Naive B cell (primary cell): ENCODE measurements at regions not wholly inside any gene's neighbourhood (a gene's known extent, or its start where the extent isn't known, plus 50 kb on each side); places are given as distances from the start of the nearest gene placed in this dataset.
A peak's percentile ranks its signal among the peaks of the same experiment; 100 is the strongest.

ENCODE experiments used
- ATAC-seq, 2 donors: fragments of 150-1000 bp; cut with Tn5 transposase; 2 replicates each; pipeline ENCODE4 v1.10.0; 2021; ENCODE audit warnings: low read depth in 2 of 2, mild to moderate bottlenecking in 2 of 2, moderate library complexity in 2 of 2
- DNase-seq: peaks from one replicate; pipeline ENCODE4 v3.0.0; 2022
- H3K27ac Mint-ChIP-seq, 6 donors: one replicate each; pipeline ENCODE4 v1.8.0; 2020 to 2022; ENCODE audit warnings: mild to moderate bottlenecking in 6 of 6, mixed read lengths in 6 of 6, moderate library complexity in 5 of 6, inconsistent platforms in 2 of 6
- H3K27me3 Mint-ChIP-seq, 3 donors: one replicate each; pipeline ENCODE4 v1.8.0; 2021 to 2022; ENCODE audit warnings: mixed read lengths in 3 of 3, mild to moderate bottlenecking in 1 of 3
- H3K36me3 Mint-ChIP-seq, 2 donors: one replicate each; pipeline ENCODE4 v1.8.0; 2020 to 2022; ENCODE audit warnings: mixed read lengths in 2 of 2, inconsistent platforms in 1 of 2, mild to moderate bottlenecking in 1 of 2
- H3K4me1 Mint-ChIP-seq, 3 donors: one replicate each; pipeline ENCODE4 v1.8.0; 2020 to 2022; ENCODE audit warnings: mixed read lengths in 3 of 3, inconsistent platforms in 1 of 3, mild to moderate bottlenecking in 1 of 3, moderate library complexity in 1 of 3
- H3K4me3 Mint-ChIP-seq, 8 donors: one replicate each; pipeline ENCODE4 v1.8.0; 2020 to 2022; ENCODE audit warnings: mild to moderate bottlenecking in 8 of 8, mixed read lengths in 8 of 8, moderate library complexity in 8 of 8, inconsistent platforms in 2 of 8
- H3K9me3 Mint-ChIP-seq, 7 donors: one replicate each; pipeline ENCODE4 v1.8.0; 2020 to 2022; ENCODE audit warnings: mixed read lengths in 7 of 7, mild to moderate bottlenecking in 5 of 7, inconsistent platforms in 2 of 7, moderate library complexity in 1 of 7

DNA sequence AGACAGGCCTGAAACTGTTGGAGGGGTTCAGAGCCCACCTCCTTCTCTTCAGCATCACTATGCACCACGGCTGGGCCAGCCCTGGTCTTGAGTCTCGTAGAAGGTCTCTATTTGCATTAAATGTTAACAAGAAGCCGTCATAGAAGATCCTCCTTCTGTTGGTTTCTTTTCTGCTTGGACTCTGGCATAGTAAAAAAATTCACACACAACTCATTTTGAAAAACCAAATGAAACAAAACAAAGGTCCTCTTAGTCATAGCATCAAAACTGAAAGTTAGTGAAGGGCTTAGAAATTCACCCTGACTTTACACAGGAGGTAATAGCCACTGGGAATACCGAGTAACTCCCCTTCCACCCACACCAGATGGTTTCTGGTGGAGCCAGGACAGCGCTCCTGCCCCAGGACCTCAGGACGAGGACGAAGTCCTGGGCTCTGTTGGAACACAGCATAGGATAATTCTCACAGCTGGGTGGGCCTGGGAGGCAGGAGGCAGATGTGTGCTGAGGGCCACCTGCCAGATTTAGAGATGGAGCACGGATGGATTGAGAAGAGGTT, 248.4 kb upstream of the KLF6 start:
- ATAC-seq (no peak), DNase-seq (no peak)
- Mint-ChIP-seq H3K4me3 (peak overlapping the region in 2 of 8 donors; percentile 14 to 45), H3K36me3 (no peaks in the 10 kb centered on the region), H3K27ac (peak overlapping the region in 4 of 6 donors; percentile 27 to 76 (median 46)), H3K4me1 (peaks cover 11 to 29% (median 23%) of the 10 kb centered on the region in 3 donors), H3K9me3 (no peaks in the 10 kb centered on the region), H3K27me3 (no peaks in the 10 kb centered on the region)

DNA sequence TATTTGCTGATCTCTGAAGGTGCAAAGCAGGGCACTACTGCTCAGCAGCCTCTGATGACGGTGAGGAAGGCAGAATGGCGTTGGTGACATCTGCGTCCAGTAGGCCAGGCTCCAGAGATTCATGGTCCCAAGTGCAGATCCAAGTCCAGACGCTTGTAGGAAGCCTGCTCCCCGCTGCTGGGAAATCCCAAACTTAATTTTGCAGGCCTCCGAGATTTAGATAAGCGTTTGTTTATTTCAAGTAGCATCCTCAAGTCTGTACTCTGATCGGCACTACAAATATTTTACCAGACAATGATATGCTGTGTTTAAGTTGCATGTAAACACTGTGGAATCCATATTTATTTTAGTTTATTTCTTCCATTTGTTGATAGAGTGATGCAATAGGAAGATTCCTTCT, 244.9 kb upstream of the KLF6 start:
- no peak for ATAC-seq
- no peaks in the 10 kb centered on the region for H3K27me3 Mint-ChIP-seq
- H3K36me3 Mint-ChIP-seq, result no peaks in the 10 kb centered on the region

DNA sequence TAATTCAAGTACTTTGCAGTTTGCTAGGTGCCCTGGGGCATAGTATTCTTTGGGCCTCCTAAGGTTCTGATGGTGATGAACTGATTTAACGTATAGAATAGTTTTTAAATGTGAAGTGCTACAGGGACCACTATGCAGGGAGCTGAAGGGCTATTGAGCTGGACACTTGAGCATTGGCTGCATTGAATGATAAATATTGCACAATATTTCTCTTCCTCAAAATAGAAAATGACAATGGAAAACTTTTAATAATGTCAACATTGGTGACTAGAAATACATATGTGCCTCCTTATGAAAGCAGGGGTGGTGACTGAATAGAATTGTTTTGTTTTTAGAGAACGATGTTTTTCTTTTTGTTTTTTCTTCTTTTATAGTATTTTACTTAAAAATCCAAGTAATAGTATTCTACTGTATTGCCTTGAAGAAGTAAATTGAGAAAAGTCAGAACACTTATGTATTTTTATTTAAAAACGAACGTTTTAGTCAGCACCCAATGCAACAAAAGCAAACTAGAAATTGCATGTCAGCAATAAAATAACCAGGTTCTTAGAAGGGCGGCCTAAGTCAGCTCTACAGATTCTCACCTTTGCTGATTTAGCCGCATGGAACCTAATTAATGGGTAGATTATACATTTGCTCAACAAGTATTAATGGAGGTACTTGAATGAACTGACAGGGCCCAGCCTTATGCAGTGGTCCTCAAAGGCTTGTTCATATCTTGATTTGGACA, 244.0 kb upstream of the KLF6 start:
- ATAC-seq (no peak), DNase-seq (no peak)
- no peak overlapping the region for H3K27ac Mint-ChIP-seq
- H3K36me3 Mint-ChIP-seq, result no peaks in the 10 kb centered on the region
- H3K9me3 Mint-ChIP-seq, result no peaks in the 10 kb centered on the region
- no peaks in the 10 kb centered on the region for H3K27me3 Mint-ChIP-seq
- no peak overlapping the region for H3K4me3 Mint-ChIP-seq
- H3K4me1 Mint-ChIP-seq, result peaks cover 0 to 10% (median 9%) of the 10 kb centered on the region in 3 donors

More for the DNA sequence above, 244.9 kb upstream of the KLF6 start:
- Mint-ChIP-seq H3K27ac (peak overlapping the region in 1 of 6 donors; percentile 53), H3K4me3 (no peak overlapping the region), H3K9me3 (no peaks in the 10 kb centered on the region), H3K4me1 (peaks cover 3 to 18% (median 16%) of the 10 kb centered on the region in 3 donors)
- DNase-seq, result no peak

DNA sequence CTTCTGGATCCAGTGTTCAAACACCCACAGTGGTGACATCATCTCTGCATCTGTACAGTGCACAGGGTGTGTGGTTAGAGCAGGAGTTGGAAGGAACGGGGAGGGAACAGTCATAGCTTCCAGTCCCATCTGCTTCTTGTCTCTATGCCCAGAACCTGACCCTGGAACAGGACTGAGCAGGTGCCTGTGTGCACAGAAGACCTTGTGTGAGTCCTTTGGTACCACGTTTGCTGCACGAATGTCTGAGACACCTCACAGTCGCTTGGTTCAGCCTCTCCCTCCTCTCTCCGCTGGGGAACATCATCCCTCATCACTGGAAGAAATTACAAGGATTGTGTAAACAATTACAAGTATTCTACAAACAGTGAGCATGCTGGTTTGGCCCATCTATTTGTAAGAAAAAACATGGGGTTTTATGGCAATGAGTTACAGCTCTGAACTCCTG, 243.0 kb upstream of the KLF6 start:
- Mint-ChIP-seq H3K4me3 (peak overlapping the region in 1 of 8 donors; percentile 24), H3K4me1 (peaks cover 0 to 7% (median under 1%) of the 10 kb centered on the region in 3 donors), H3K27me3 (no peaks in the 10 kb centered on the region), H3K9me3 (no peaks in the 10 kb centered on the region), H3K27ac (no peak overlapping the region), H3K36me3 (no peaks in the 10 kb centered on the region)
- no peak for DNase-seq
- ATAC-seq, result no peak

DNA sequence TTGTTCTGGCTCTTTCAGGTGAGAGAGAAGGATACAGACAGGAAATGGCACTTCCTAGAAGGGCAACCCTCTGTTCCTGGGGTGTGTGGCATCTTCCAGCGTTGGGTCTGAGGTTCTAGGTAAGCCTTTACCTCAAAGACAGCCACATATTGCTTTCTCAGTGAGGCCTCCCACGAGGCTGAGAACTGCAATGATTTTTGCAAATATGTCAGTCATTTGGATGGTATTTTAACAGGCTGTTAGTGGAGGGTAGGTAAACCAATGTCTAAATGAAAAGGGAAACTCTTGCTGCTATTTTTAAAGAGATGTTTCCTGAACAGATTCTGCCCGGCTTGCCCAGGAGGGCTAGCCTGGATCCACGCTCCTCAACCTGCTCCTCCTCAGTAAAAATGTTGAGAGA, 240.3 kb upstream of the KLF6 start:
- no peaks in the 10 kb centered on the region for H3K27me3 Mint-ChIP-seq
- peaks cover 0 to 7% (median 0%) of the 10 kb centered on the region in 3 donors for H3K4me1 Mint-ChIP-seq
- DNase-seq, result no peak
- no peak for ATAC-seq
- peaks cover 0 to 6% of the 10 kb centered on the region in 2 donors for H3K36me3 Mint-ChIP-seq
- H3K27ac Mint-ChIP-seq, result peak overlapping the region in 1 of 6 donors; percentile 42
- H3K4me3 Mint-ChIP-seq, result no peak overlapping the region
- H3K9me3 Mint-ChIP-seq, result peaks cover 0 to 5% (median 0%) of the 10 kb centered on the region in 7 donors

DNA sequence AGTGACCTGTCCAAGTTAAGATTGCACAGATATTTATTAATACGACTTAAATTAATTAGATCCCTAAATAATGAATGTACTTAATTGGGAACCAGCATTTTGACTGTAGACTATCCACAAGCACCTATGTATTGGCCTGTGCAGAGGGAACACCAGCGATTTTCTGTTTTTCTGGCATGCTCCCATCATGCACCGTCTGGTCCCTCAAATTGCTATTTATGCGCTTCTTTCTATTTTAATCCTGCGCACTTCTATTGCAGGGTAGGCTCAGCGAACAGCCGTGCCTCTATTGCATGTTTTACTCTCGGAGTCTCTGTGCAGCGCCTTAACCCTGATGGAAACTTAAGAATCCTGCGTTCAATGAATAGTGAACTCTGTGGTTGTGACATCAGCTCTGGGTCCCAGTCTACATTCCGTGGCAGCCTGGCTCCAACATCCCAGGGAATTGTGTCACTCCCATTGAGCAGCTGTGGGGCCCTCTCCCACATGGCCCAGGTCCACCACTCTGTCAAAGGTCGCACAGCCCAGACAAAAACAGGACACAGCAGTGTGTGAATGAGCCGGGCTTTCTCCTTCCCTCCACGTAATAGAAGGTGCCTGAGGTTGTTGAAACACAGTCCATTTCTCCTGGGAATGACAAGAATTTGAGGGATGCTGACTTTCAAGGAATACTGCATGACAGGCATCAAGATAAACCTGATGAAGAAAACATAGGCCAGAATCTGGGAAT, 239.7 kb upstream of the KLF6 start:
- H3K27me3 Mint-ChIP-seq, result no peaks in the 10 kb centered on the region
- H3K36me3 Mint-ChIP-seq, result peaks cover 0 to 6% of the 10 kb centered on the region in 2 donors
- H3K27ac Mint-ChIP-seq, result peak overlapping the region in 2 of 6 donors; percentile 42 to 45
- ATAC-seq (no peak), DNase-seq (no peak)
- peak overlapping the region in 1 of 8 donors; percentile 26 for H3K4me3 Mint-ChIP-seq
- peaks cover 0 to 7% (median 0%) of the 10 kb centered on the region in 3 donors for H3K4me1 Mint-ChIP-seq
- H3K9me3 Mint-ChIP-seq, result peaks cover 0 to 5% (median 0%) of the 10 kb centered on the region in 7 donors

DNA sequence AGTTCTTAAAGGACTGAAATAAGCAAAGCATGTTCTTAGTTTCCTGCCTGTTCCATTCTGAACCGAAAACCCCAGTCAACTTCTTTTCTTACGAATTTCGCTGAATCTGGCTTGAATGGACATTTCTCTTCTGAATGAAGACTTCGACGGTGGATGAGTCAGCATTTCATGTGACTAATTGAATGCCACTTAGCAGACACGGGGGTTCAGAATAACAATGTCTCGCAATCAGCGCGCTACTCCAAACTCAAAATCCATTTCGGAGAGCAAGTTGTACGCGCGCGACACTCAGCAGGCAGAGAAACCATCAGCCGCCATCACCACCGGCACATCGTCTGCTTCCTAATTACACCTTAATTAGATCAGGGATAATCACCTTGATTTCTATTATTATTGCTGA, 239.0 kb upstream of the KLF6 start:
- peak overlapping the region in 1 of 8 donors; percentile 42 for H3K4me3 Mint-ChIP-seq
- peaks cover 0 to 6% of the 10 kb centered on the region in 2 donors for H3K36me3 Mint-ChIP-seq
- peaks cover 0 to 7% (median 0%) of the 10 kb centered on the region in 3 donors for H3K4me1 Mint-ChIP-seq
- ATAC-seq (no peak), DNase-seq (no peak)
- peaks cover 0 to 5% (median 0%) of the 10 kb centered on the region in 7 donors for H3K9me3 Mint-ChIP-seq
- H3K27ac Mint-ChIP-seq, result no peak overlapping the region
- no peaks in the 10 kb centered on the region for H3K27me3 Mint-ChIP-seq

DNA sequence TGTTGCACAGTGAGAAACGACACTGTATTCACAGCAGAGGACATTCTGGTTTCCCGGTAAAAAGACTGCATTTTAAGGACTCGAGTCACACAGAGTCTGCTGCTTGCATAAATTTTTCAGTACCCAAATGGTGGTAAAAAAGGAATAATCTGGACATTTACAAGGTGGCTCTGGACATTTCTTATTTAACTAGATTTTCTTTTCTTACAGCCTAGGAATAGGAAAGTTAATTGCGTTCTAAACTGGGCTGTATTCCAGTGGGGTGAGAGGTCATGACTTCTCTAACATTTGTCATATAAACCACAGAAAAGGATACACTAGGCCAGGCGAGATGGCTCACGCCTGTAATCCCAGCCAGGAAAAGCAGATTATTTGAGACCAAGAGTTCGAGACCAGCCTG, 237.5 kb upstream of the KLF6 start:
- Mint-ChIP-seq H3K27me3 (no peaks in the 10 kb centered on the region), H3K9me3 (peaks cover 0 to 5% (median 0%) of the 10 kb centered on the region in 7 donors), H3K4me1 (peaks cover 0 to 7% (median 0%) of the 10 kb centered on the region in 3 donors), H3K36me3 (peaks cover 0 to 6% of the 10 kb centered on the region in 2 donors), H3K4me3 (no peak overlapping the region), H3K27ac (no peak overlapping the region)
- ATAC-seq (no peak), DNase-seq (no peak)

DNA sequence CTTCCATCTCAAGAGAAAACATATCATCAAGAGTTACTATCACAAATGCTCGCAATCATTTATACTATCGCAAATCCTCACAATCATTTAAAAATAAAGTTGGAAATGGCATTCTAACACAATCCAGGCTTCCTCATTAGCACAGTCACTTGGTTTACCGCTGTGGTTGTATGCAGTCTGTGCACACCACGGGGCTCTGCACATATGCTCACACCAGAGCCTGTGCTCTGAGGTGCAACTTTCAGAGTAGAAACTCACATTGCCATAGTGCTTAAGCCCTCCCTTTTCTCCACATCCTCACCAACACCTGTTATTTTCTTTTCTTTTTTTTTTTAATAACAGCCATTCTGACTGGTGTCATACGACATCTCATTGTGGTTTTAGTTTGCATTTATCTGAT, 235.6 kb upstream of the KLF6 start:
- H3K27me3 Mint-ChIP-seq, result no peaks in the 10 kb centered on the region
- peaks cover 0 to 7% (median 0%) of the 10 kb centered on the region in 3 donors for H3K4me1 Mint-ChIP-seq
- no peak overlapping the region for H3K4me3 Mint-ChIP-seq
- no peak for DNase-seq
- peaks cover 0 to 5% (median 0%) of the 10 kb centered on the region in 7 donors for H3K9me3 Mint-ChIP-seq
- peaks cover 0 to 6% of the 10 kb centered on the region in 2 donors for H3K36me3 Mint-ChIP-seq
- no peak overlapping the region for H3K27ac Mint-ChIP-seq
- no peak for ATAC-seq

DNA sequence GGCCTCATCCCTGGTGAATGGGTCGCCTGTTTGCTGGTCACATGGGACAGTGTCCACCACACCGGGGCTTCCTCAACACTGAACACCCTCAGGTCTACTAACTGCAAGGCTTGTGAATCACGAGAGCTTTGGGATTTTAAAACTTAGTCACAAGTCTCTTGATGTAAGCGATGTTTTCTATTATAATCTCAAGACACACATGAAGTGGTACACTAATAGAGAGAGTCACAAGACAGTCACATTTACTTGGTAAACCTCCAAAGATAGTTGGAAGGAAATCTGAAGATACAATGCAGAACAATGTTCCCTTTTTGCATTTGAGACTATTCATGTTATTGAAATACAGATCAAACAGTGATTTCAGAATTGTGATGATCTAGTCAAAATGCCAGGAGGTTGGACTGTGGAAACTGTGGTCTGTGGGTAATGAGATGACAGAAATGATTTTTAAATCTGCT, 233.1 kb upstream of the KLF6 start:
- Mint-ChIP-seq H3K4me1 (peaks cover 4 to 9% (median 7%) of the 10 kb centered on the region in 3 donors), H3K4me3 (peak overlapping the region in 1 of 8 donors; percentile 20), H3K36me3 (peaks cover 0 to 6% of the 10 kb centered on the region in 2 donors), H3K9me3 (peaks cover 0 to 5% (median 0%) of the 10 kb centered on the region in 7 donors), H3K27me3 (no peaks in the 10 kb centered on the region), H3K27ac (peak overlapping the region in 3 of 6 donors; percentile 71 to 79 (median 75))
- ATAC-seq (no peak), DNase-seq (no peak)

DNA sequence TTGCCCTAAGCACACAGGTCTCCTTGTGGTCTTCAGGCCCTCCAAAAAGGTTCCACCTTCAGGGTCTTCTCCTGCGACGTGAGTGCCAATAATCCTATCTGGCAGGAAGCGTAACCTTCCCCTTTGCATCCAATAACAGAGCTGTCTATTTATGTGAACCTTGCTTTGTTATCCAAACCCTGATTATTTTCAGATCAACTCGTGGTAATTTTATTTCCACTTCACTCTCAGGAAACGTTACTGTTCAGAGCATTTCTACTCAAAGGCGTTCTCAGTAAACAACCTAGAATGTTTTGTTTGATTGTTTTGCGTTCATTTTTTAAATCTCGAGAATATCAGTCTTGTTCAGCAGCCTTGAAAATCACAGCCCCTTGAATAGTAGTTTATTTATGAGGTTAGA, 232.3 kb upstream of the KLF6 start:
- peaks cover 4 to 9% (median 7%) of the 10 kb centered on the region in 3 donors for H3K4me1 Mint-ChIP-seq
- peaks cover 0 to 5% (median 0%) of the 10 kb centered on the region in 7 donors for H3K9me3 Mint-ChIP-seq
- H3K27ac Mint-ChIP-seq, result peak overlapping the region in 2 of 6 donors; percentile 4 to 6
- DNase-seq, result no peak
- ATAC-seq, result no peak
- peaks cover 0 to 6% of the 10 kb centered on the region in 2 donors for H3K36me3 Mint-ChIP-seq
- no peak overlapping the region for H3K4me3 Mint-ChIP-seq
- no peaks in the 10 kb centered on the region for H3K27me3 Mint-ChIP-seq

DNA sequence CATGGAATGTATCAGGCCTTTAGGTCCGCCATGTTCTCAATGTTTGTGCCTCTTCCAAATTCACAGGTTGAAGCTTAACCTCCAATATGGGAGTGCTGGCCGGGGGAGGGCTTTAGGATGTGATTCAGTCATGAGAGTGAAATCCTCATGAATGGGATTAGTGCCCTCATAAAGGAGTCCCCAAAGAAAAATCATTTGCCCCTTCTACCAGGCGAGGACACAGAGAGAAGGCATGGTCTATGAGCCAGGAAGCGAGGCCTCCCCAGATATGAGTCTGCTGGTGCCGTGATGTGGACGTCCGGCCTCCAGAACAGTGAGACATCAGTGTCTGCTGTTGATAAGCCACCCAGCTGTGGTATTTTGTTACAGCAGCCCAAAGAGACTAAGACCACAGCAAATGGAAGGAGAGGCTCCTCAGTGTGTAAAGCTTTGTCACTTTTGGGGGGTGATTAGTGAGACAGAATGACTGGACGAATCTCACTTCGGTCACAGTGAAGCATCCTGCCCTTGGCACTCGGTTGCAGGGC, 231.3 kb upstream of the KLF6 start:
- H3K27ac Mint-ChIP-seq, result peak overlapping the region in 1 of 6 donors; percentile 64
- H3K27me3 Mint-ChIP-seq, result no peaks in the 10 kb centered on the region
- H3K36me3 Mint-ChIP-seq, result peaks cover 0 to 4% of the 10 kb centered on the region in 2 donors
- no peak for ATAC-seq
- H3K4me1 Mint-ChIP-seq, result peaks cover 4 to 9% (median 7%) of the 10 kb centered on the region in 3 donors
- H3K9me3 Mint-ChIP-seq, result peaks cover 0 to 2% (median 0%) of the 10 kb centered on the region in 7 donors
- H3K4me3 Mint-ChIP-seq, result no peak overlapping the region
- DNase-seq, result no peak

DNA sequence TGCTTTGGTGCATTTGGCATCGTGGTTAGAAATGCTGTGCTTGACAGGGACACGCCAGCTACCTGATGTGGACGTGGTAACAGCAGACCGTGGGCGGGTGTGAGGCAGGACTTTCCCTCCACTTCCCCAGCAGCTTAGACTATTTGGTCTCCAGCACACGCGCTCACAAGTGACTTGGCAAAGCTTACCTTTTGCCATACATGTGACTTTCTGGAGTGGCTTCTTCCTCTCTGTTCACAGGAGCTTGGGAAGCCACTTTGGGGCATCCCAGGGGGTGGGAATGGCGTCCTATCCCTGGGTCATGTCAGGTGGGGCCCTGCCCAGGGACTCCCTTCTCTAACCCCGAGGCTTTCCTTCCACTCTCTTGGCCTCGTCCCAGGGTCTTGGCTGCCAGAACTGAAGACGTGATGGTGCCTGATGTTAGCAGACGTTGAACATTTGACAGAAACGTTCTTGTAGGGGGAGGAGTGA, 228.7 kb upstream of the KLF6 start:
- Mint-ChIP-seq H3K4me3 (peak overlapping the region in 2 of 8 donors; percentile 15 to 33), H3K27ac (peak overlapping the region in 2 of 6 donors; percentile 48 to 65), H3K4me1 (peaks cover 4 to 9% (median 7%) of the 10 kb centered on the region in 3 donors), H3K9me3 (peaks cover 0 to under 1% (median 0%) of the 10 kb centered on the region in 7 donors), H3K27me3 (no peaks in the 10 kb centered on the region), H3K36me3 (no peaks in the 10 kb centered on the region)
- ATAC-seq (peak; percentile 23 to 27), DNase-seq (no peak)
